Putamen (tissue), 1 donor: ENCODE measurements at regions not wholly inside any gene's neighbourhood (a gene's known extent, or its start where the extent isn't known, plus 50 kb on each side); places are given as distances from the start of the nearest gene placed in this dataset.
"Not testable (repeated sequence)": the region's sequence is repeated elsewhere in the genome, so short reads cannot be mapped to it uniquely, and the experiment has no call there.

ENCODE experiments used
- DNase-seq: peaks from one replicate; pipeline ENCODE4 v3.0.0-alpha.2; 2016; ENCODE audit warnings: low spot score

DNA sequence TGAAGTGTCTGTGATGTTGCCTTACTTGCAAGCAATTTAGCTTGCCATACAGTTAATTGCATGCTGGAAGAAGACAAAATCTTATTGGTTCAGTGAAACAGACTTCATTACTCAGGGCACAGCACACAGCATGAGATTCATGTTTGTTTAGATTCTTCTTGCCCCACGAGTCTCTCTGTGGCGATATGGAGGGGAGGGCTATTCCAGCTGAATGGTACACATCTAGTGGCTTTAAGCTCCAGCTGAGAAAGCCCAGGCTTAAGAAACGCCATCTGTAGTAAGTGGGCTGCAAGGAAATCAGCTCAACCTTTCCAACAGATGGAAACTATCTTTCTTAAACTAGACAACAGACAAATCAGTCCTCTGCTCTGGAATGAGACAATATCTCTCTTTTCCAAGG lies 1022.0 kb downstream of the NCAM2 start:
- DNase-seq = no peak

GRCh38 chr21:22023896-22024295 lies 1025.7 kb downstream of the NCAM2 start:
- DNase-seq = not testable (repeated sequence)

GRCh38 chr21:22044431-22044830 lies 1046.2 kb downstream of the NCAM2 start:
- no peak for DNase-seq

DNA sequence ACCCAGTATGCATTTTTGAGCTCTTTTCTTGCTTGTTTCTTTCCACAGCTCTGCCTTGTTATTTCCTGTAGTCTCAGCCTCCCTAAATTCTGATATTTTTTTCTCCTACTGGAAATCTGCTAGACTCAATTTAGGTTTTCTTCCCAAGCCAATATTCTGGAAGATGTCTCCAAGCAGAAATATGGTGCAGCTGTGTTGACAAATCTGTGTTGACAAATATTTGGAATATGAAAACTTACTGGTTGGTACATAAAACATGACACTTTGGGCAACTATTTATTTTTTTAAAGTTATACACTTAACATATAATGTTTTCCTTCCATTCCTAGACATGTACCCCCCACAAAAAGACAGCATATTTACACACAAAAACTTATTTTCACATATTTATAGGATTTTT lies 1048.4 kb downstream of the NCAM2 start:
- no peak for DNase-seq

GRCh38 chr21:22056904-22057303 lies 1058.7 kb downstream of the NCAM2 start:
- DNase-seq = no peak

- DNase-seq = no peak
Measured at GRCh38 chr21:22062472-22063139, 1064.4 kb downstream of the NCAM2 start.

DNA sequence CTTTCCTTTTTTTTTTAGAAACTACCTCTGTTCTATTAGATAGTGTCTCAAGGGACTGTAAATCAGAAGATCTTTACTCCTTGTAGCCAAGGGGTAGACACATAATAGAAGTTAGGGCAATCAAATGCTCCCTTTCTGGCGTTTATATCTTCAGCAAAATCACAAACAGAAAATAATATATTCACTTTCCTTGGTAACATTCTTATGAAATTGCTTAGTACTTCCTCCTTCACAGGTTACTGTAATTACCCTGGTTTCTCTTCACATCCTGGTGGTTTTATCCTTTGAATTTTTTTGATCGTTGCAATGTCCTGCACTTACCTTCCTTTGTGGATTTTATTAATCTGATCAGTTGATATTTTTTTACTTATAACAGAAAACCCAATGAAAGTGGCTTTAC lies 1064.9 kb downstream of the NCAM2 start:
- no peak for DNase-seq

- no peak for DNase-seq
Measured at GRCh38 chr21:22076471-22076870, 1078.3 kb downstream of the NCAM2 start.

- no peak for DNase-seq
Measured at GRCh38 chr21:22083899-22084298, 1085.7 kb downstream of the NCAM2 start.

DNA sequence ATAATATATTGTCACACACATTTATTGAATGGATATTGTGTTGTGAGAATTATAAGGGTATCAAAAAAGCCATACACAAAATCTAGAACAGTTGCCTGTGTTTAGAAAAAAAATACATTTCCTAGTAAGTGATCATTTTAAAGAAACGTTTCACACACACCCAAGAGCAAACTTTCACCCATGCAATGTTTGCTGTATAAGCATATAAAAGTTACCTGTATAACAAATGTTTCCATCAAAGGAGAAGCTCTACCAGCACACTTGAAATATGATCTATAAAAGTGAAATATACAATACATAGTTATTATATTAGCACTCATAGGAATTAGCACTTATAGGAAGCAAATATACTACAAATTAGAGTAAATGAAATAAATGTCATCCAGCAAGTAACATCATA lies 1098.1 kb downstream of the NCAM2 start:
- no peak for DNase-seq

GRCh38 chr21:22106720-22107410 lies 1108.7 kb downstream of the NCAM2 start:
- DNase-seq = no peak

DNA sequence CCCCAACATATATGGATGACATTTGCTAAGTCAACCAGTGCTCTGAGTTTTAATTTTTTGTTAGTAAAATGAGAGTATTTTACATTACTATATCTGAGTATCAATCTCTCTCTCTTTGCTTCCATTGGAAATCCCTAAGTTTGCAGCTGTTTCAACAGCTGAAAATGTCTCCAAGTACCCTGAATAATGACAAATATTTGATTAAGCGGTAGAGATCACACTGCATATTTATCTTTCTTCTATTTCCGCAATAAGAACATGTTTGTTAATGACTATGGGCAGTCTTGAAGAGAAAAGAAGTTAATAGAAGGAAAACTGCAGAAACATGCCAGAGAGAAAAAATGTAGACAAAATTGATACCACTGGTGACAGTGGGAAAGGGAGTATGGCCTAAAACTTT lies 1117.5 kb downstream of the NCAM2 start:
- DNase-seq = no peak

DNA sequence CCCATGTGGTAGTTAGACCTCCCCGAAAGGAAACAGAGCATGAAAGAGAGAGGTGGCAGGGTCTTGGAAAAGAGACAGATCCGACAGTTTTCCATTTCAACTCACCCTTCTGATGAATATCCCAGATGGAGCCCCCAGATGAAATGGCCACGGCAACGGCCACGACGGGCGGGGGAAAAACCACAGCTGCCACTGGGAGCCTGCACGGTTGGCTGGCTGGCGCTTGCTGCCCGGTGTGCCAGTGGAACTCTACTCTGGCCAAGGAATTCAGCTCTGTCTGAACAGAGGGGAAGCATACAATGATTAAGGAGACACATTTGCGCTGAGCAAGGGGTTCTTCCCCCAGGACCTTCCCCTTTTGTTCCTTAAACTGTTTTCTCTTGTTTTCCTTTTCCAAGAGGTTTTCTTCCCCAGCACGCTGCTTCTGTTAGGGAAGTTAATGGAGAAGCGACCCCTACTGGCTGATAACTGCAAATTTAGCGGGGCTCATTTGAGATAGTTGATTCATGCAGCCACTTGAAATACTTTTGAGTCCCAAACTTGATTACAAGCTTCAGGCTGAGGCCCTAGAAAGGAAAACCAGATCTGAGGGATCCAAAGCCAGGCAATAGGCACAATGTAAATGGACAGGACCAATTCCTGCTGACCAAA lies 1122.5 kb downstream of the NCAM2 start:
- no peak for DNase-seq

- no peak for DNase-seq
Measured at GRCh38 chr21:22125581-22125980, 1127.4 kb downstream of the NCAM2 start.

- DNase-seq = no peak
Measured at GRCh38 chr21:22128671-22129070, 1130.5 kb downstream of the NCAM2 start.

DNA sequence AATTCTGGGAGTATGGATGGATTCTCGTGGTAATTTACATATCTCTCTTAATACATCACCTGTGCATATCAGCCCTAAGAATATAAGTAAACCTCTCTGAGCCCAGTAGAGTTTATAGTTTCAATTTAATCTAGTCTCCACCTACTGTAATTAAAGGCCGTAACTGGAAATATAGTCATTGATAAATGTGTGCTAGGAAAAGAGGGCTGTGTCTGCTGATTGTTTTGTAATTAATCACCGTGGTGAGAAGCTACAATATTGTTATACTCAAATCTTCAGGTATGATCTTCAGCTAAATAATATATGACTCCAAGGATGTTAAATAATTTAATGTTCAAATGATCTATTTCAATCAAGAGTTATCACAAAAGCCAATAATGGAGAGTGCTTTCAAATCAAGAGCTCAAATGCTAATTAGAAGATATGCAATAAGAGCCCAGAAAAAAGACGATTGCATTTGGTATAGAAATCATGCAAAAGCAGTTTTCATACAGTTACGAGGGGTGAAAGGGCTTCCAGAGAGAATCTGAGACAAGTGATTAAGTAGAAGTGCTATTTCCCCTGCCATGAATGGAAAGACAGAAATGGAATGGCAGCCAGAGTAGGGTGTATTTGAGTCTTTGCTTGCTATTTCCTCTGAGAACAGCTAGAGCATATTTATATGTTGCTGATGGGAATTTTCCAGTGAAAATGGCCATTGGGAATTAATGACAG lies 1134.3 kb downstream of the NCAM2 start:
- DNase-seq = no peak

DNA sequence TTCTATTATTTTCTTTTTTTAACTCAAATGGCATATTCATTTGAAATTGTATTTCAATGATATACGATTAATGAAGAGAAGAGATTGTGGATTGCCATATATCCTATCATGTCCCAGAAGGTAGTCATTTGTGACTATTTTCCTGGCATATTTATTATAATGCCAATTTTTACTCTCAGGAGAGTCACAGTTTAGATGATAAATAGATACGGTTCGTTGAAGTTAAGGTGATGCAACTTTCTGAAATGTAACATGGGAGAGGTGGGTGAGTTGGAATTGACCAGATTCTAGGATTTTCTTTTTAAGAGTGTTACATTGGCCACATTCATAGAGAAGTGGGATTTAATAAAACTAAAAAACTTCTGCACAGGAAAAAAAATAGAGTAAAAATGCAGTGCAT lies 1138.5 kb downstream of the NCAM2 start:
- DNase-seq = no peak

GRCh38 chr21:22138297-22139016 lies 1140.2 kb downstream of the NCAM2 start:
- DNase-seq = no peak

GRCh38 chr21:22145545-22145944 lies 1147.3 kb downstream of the NCAM2 start:
- no peak for DNase-seq

DNA sequence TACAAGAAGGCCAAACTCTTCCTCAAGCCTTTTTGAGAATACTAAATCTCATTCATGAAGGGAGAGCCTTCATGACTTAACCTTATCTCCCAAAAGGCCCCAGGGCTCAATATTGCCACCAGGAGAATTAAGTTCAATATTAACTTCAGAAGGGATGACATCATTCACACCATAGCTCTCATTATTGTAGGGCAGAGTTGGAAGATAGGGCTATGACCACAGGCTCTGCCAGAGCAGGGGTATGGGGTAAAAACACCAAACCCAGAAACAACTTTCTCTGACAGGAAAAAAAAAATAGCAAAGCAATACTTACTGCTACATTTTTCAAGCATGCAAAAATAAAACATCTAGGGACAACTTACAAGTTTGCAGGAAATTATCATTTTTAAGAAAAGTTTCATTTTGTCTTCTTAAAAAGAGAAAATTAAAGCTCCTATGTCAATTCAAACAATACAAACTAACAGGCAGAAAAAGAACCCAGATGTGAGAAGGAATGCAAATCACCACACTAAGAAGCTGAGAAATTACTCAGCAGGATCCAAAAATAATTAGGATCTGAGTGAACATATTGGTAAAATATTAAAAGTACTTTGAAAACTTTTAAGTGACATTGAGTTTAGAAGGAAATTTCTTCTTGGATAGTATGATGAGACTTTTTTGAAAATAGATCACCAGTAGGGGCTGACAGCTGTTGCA lies 1156.5 kb downstream of the NCAM2 start:
- DNase-seq = no peak

- DNase-seq = no peak
Measured at GRCh38 chr21:22164912-22165311, 1166.7 kb downstream of the NCAM2 start.
